IPS DF 6.9 (cell line): ENCODE measurements at regions not wholly inside any gene's neighbourhood (a gene's known extent, or its start where the extent isn't known, plus 50 kb on each side); places are given as distances from the start of the nearest gene placed in this dataset.

ENCODE experiments used
- DNase-seq: peaks from one replicate; pipeline ENCODE4 v3.0.0-alpha.2; 2013; ENCODE audit warnings: low read depth, low spot score
- H3K27ac ChIP-seq: one replicate; pipeline ENCODE4 v1.5.1; 2013; ENCODE audit warnings: low read length, control low read depth
- H3K27me3 ChIP-seq: 2 replicates; pipeline ENCODE4 v1.6.1; 2013; ENCODE audit warnings: mild to moderate bottlenecking, low read length; ENCODE audit not compliant: control insufficient read depth, insufficient read depth
- H3K36me3 ChIP-seq: 2 replicates; pipeline ENCODE4 v1.6.1; 2013; ENCODE audit warnings: low read length; ENCODE audit not compliant: control insufficient read depth, insufficient read depth
- H3K4me1 ChIP-seq: 2 replicates; pipeline ENCODE4 v1.6.1; 2013; ENCODE audit warnings: low read length; ENCODE audit not compliant: control insufficient read depth, insufficient read depth
- H3K4me3 ChIP-seq: 2 replicates; pipeline ENCODE4 v1.5.1; 2013; ENCODE audit warnings: mild to moderate bottlenecking, low read length
- H3K9me3 ChIP-seq: 2 replicates; pipeline ENCODE4 v1.6.1; 2013; ENCODE audit warnings: low read length, inconsistent platforms; ENCODE audit not compliant: control insufficient read depth, insufficient read depth
- WGBS: extraction: QIAGEN DNeasy Blood & Tissue Kit; methylation state at CpG from one replicate; pipeline ENCODE4 v1.1.7; 2013; ENCODE audit warnings: mixed read lengths, missing lambda C conversion rate; ENCODE audit not compliant: insufficient read length, insufficient coverage; 5-methylcytosine and 5-hydroxymethylcytosine counted together

DNA sequence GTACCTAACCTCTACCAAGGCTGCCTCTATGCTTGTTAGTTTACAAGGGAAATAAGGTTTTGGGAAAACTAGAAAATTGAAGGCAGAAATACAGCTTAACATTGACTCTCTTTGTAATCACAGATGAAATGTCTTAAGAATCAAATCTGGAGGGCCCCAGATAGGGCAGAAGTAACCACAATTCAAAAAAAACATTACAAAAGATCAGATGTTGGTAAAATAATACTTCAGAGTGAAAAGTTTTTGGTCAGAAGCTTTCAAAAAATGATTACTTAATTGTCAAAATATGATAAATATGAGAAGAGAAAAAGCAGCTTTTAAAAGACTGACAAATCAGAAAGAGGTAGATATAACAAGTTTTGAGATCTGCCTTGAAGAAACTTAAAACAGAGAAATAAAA lies 425.1 kb upstream of the NECTIN3 start:
- H3K27ac ChIP-seq, result no peak overlapping the region
- H3K36me3 ChIP-seq, result no peaks in the 10 kb centered on the region
- no peak for DNase-seq
- no peaks in the 10 kb centered on the region for H3K27me3 ChIP-seq
- no peaks in the 10 kb centered on the region for H3K9me3 ChIP-seq
- H3K4me3 ChIP-seq, result no peak overlapping the region
- H3K4me1 ChIP-seq, result no peaks in the 10 kb centered on the region

- DNase-seq, result no peak
- no CpG with 5 or more reads among the region's 2 CpGs for WGBS
- no peaks in the 10 kb centered on the region for H3K27me3 ChIP-seq
- no peaks in the 10 kb centered on the region for H3K36me3 ChIP-seq
- no peak overlapping the region for H3K27ac ChIP-seq
- no peaks in the 10 kb centered on the region; the same call in 1 of the 2 replicates for H3K4me1 ChIP-seq
- H3K4me3 ChIP-seq, result no peak overlapping the region
- no peaks in the 10 kb centered on the region for H3K9me3 ChIP-seq
These were observed 424.0 kb upstream of the NECTIN3 start for GRCh38 chr3:110647586-110647985.

GRCh38 chr3:110650741-110651140 lies 420.9 kb upstream of the NECTIN3 start:
- H3K36me3 ChIP-seq, result no peaks in the 10 kb centered on the region
- H3K9me3 ChIP-seq, result no peaks in the 10 kb centered on the region
- no peak overlapping the region for H3K27ac ChIP-seq
- H3K4me3 ChIP-seq, result no peak overlapping the region
- WGBS, result no CpG with 5 or more reads among the region's 1 CpG
- no peaks in the 10 kb centered on the region; the same call in 1 of the 2 replicates for H3K4me1 ChIP-seq
- DNase-seq, result no peak
- H3K27me3 ChIP-seq, result no peaks in the 10 kb centered on the region

GRCh38 chr3:110654843-110655502 lies 416.6 kb upstream of the NECTIN3 start:
- Histone ChIP-seq H3K27me3 (no peaks in the 10 kb centered on the region), H3K9me3 (no peaks in the 10 kb centered on the region), H3K27ac (no peak overlapping the region), H3K36me3 (no peaks in the 10 kb centered on the region), H3K4me1 (no peaks in the 10 kb centered on the region; the same call in 1 of the 2 replicates), H3K4me3 (no peak overlapping the region)
- 100% methylated on average over 1 of the region's 3 CpGs for WGBS
- no peak for DNase-seq

DNA sequence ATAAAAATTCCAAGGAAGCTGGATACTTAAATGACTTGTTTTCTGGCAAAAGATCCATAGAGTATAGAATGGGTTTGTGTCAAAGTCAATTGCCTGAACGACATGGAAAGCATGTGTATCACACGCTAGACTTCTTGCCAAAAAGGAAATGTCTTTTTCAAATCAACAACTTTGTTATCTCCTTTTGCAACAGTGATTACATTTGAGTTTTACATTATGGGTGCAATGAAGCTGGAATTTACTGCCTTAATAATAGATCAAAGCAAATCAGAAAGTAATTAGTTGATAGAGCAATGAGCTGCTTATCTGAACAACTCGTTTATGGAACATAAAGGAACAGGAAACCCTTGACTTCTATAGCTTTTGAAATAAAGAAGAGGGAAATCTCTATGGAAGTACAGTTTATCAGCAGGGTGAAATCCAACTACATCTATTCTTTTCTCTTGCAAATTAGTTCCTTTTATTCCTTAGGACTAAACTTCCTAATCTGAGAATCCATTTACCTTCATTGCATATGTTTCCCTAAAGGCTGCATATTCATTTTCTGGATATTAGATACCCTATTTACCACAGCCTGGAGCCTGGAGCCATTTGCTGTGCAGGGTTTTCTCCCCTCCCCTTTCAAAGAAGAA lies 415.1 kb upstream of the NECTIN3 start:
- no peaks in the 10 kb centered on the region for H3K9me3 ChIP-seq
- no peak overlapping the region for H3K27ac ChIP-seq
- no peaks in the 10 kb centered on the region for H3K27me3 ChIP-seq
- no CpG with 5 or more reads among the region's 3 CpGs for WGBS
- DNase-seq, result no peak
- H3K4me1 ChIP-seq, result no peaks in the 10 kb centered on the region; the same call in 1 of the 2 replicates
- no peaks in the 10 kb centered on the region; the same call in 1 of the 2 replicates for H3K36me3 ChIP-seq
- H3K4me3 ChIP-seq, result no peak overlapping the region

DNA sequence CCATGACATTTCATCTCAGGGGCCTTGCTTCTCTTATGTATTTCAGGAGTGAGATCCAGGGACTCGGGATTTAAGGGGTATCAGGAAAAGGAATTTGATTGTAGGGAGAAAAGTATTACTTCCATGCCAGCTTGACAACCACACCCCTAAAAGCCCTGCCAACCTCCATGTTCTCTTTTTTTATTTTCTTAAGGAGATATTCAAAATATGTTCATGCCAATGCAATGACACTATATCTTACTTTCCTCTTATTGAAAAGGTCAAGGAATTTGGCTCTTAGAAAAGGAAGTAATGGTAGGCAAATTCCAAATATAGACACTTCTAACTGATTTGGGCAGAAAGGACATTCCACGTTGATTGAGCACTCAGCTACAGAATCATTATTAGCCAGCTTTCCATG lies 407.5 kb upstream of the NECTIN3 start:
- H3K27me3 ChIP-seq, result no peaks in the 10 kb centered on the region
- 0 out of 2 replicates have a peak, but pooled peaks cover 1% of the 10 kb centered on the region for H3K4me1 ChIP-seq
- no peaks in the 10 kb centered on the region for H3K9me3 ChIP-seq
- H3K4me3 ChIP-seq, result no peak overlapping the region
- H3K27ac ChIP-seq, result no peak overlapping the region
- DNase-seq, result no peak
- WGBS, result no CpG with 5 or more reads among the region's 2 CpGs
- H3K36me3 ChIP-seq, result no peaks in the 10 kb centered on the region; the same call in 1 of the 2 replicates

DNA sequence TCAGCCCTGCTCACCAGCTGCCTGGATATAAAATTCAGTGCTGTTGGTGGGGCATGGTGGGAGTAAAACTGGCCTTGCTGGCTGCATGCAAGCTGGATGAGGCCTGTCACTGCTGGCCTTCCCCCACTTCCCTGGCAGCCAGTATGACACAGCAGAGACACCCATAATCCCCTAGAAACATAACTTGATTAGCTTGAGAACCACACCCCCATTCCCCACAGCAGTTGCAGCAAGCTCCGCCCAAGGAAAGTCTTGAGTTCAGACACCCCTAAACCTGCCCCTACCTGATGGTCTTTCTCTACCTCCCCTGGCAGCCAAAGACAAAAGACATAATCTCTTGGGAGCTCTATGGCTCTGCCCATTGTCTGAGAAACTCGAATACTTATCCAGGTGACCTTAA lies 405.1 kb upstream of the NECTIN3 start:
- Histone ChIP-seq H3K27me3 (no peaks in the 10 kb centered on the region), H3K4me3 (no peak overlapping the region), H3K9me3 (peaks cover 4% of the 10 kb centered on the region), H3K27ac (no peak overlapping the region), H3K36me3 (no peaks in the 10 kb centered on the region), H3K4me1 (0 out of 2 replicates have a peak, but pooled peaks cover 1% of the 10 kb centered on the region)
- DNase-seq, result no peak
- WGBS, result no CpG with 5 or more reads among the region's 2 CpGs

- Histone ChIP-seq H3K36me3 (no peaks in the 10 kb centered on the region), H3K27ac (no peak overlapping the region), H3K27me3 (no peaks in the 10 kb centered on the region), H3K4me3 (no peak overlapping the region), H3K9me3 (peaks cover 4% of the 10 kb centered on the region), H3K4me1 (0 out of 2 replicates have a peak, but pooled peaks cover 1% of the 10 kb centered on the region)
- DNase-seq, result no peak
- WGBS, result no CpG with 5 or more reads among the region's 2 CpGs
These were observed 404.4 kb upstream of the NECTIN3 start for GRCh38 chr3:110667216-110667615.

DNA sequence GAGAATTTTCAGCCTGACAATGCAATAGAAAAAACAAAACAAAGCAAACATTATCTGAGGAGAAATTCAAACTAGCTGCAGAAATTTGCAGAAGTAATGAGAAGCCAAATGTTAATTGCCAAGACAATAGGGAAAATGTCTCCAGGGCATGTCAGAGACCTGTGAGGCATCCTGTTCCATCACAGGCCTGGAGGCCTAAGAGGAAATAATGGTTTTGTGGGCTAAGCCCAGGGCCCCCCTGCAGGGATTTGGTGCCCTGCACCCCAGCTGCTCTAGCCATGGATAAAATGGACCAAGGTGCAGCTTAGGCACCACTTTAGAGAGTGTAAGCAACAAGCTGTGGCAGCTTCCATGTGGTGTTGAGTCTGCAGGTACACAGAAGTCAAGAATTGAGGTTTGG lies 401.2 kb upstream of the NECTIN3 start:
- H3K36me3 ChIP-seq, result no peaks in the 10 kb centered on the region
- no peak overlapping the region for H3K27ac ChIP-seq
- peaks cover 4% of the 10 kb centered on the region for H3K9me3 ChIP-seq
- H3K4me3 ChIP-seq, result no peak overlapping the region
- H3K4me1 ChIP-seq, result no peaks in the 10 kb centered on the region
- no peaks in the 10 kb centered on the region for H3K27me3 ChIP-seq
- DNase-seq, result no peak

DNA sequence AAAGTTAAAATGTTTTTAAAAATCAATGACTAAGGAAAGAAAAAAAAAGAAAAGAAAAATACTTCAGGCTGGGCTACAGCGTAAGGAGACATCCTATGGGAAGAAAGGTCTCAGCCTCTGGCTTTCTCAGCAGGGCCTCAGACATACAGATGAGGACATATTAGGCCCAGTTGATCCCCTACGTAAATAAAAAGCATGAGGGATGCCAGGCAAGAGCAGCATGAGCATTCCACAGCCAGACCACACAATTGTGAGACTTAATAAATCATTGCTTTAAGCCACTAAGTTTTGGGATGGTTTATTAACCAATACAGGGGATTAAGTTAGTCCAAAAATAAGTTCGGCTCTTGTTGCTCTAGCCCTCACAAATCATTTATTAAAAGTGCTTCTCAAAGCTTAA lies 394.1 kb upstream of the NECTIN3 start:
- Histone ChIP-seq H3K4me1 (no peaks in the 10 kb centered on the region), H3K36me3 (no peaks in the 10 kb centered on the region), H3K27me3 (no peaks in the 10 kb centered on the region), H3K27ac (no peak overlapping the region), H3K4me3 (no peak overlapping the region), H3K9me3 (no peaks in the 10 kb centered on the region)
- no peak for DNase-seq
- WGBS, result no CpG with 5 or more reads among the region's 3 CpGs

DNA sequence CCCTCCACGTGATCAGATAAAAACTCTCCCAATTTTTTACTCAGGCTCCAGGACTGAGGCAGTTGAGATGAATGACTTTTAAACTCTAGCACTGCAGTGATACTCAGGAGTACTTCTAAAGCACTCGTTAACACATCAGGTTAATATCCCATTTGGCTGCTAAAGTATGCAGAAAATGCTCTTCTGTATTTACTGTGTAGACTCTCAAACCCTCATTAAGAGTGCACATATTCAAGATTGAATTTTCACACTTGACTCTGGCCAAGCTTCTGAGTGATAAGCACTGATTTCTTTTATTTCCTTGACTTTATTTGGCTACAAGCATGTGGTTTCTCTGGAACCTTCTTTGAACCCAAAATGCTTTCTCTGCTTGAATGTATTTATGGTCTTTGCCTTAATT lies 392.3 kb upstream of the NECTIN3 start:
- H3K4me3 ChIP-seq, result no peak overlapping the region
- 0 out of 2 replicates have a peak, but pooled peaks cover 1% of the 10 kb centered on the region for H3K4me1 ChIP-seq
- H3K27ac ChIP-seq, result no peak overlapping the region
- no peak for DNase-seq
- H3K27me3 ChIP-seq, result no peaks in the 10 kb centered on the region
- H3K36me3 ChIP-seq, result no peaks in the 10 kb centered on the region
- no CpG with 5 or more reads among the region's 2 CpGs for WGBS
- H3K9me3 ChIP-seq, result no peaks in the 10 kb centered on the region
